Coronary artery (tissue), 2 donors: ENCODE measurements at regions not wholly inside any gene's neighbourhood (a gene's known extent, or its start where the extent isn't known, plus 50 kb on each side); places are given as distances from the start of the nearest gene placed in this dataset.

Experiments
- DNase-seq: peaks from one replicate; pipeline ENCODE4 v3.0.0-alpha.2; 2017; ENCODE audit warnings: low spot score
- H3K27ac ChIP-seq, 2 donors: fragments of 200-600 bp; sonication (generic); one replicate each; pipeline ENCODE4 v1.5.1; 2016 to 2019
- H3K4me3 ChIP-seq: fragments of 200-600 bp; sonication (generic); 2 replicates; pipeline ENCODE4 v1.5.1; 2016; ENCODE audit warnings: mild to moderate bottlenecking, moderate library complexity
- CTCF ChIP-seq: fragments of 200-600 bp; sonication (generic); IDR thresholded peaks from one replicate; pipeline ENCODE4 v1.5.1; 2019; ENCODE audit warnings: antibody characterized with exemption

GRCh38 chr2:49812730-49813129 is 658.4 kb upstream of the FSHR start:
- no peak for DNase-seq
- no peak for TF ChIP-seq CTCF
- Histone ChIP-seq H3K27ac (no peak overlapping the region), H3K4me3 (no peak overlapping the region)

GRCh38 chr2:49811502-49811901 is 657.2 kb upstream of the FSHR start:
- H3K27ac ChIP-seq = no peak overlapping the region
- DNase-seq = no peak
- no peak for TF ChIP-seq CTCF
- H3K4me3 ChIP-seq = no peak overlapping the region

- DNase-seq = no peak
- Histone ChIP-seq H3K27ac (no peak overlapping the region), H3K4me3 (no peak overlapping the region)
- no peak for TF ChIP-seq CTCF
These were observed 653.4 kb upstream of the FSHR start for GRCh38 chr2:49807689-49808088.

- no peak for DNase-seq
- no peak overlapping the region for H3K27ac ChIP-seq
- no peak for TF ChIP-seq CTCF
- H3K4me3 ChIP-seq = no peak overlapping the region
These were observed 649.8 kb upstream of the FSHR start for GRCh38 chr2:49804111-49804510.

GRCh38 chr2:49801898-49802450 is 647.7 kb upstream of the FSHR start:
- no peak for DNase-seq
- Histone ChIP-seq H3K27ac (no peak overlapping the region), H3K4me3 (no peak overlapping the region)
- TF ChIP-seq CTCF = no peak

- TF ChIP-seq CTCF = no peak
- DNase-seq = no peak
- Histone ChIP-seq H3K4me3 (no peak overlapping the region), H3K27ac (no peak overlapping the region)
These were observed 644.3 kb upstream of the FSHR start for GRCh38 chr2:49798570-49798969.

- TF ChIP-seq CTCF = no peak
- Histone ChIP-seq H3K4me3 (no peak overlapping the region), H3K27ac (no peak overlapping the region)
- DNase-seq = no peak
These were observed 642.0 kb upstream of the FSHR start for GRCh38 chr2:49796266-49796665.
